ENCODE measurements at regions not wholly inside any gene's neighbourhood (a gene's known extent, or its start where the extent isn't known, plus 50 kb on each side); places are given as distances from the start of the nearest gene placed in this dataset.

DNA sequence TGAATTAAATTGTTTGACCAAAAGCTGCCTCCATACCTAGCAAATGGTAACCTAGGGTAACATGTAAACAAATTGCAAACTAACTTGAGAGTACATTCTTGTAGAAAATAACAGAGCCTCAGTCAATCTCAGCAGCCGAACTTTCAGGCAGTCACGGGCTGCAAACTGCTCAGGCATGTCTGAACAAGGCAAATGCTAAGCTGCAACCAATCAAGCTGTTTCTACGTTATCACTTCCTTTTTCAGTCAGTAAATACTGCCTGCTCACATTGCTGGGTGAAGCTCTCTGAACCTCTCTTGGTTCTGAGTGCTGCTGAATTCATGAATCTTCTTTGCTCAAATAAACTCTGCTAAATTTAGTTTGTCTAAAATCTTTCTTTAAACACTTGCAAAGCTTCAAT lies 1212.4 kb downstream of the SORCS1 start:
- Histone ChIP-seq H3K27me3 (ENCODE audit: control insufficient read depth, extremely low read depth, insufficient read depth, low read length) (no peaks in the 10 kb centered on the region), H3K4me1 (ENCODE audit: control insufficient read depth, extremely low read depth, insufficient read depth, low read length) (no peaks in the 10 kb centered on the region), H3K27ac (ENCODE audit: control insufficient read depth, insufficient read depth, low read length) (no peak overlapping the region), H3K9me1 (ENCODE audit: control insufficient read depth, extremely low read depth, insufficient read depth, low read length) (no peaks in the 10 kb centered on the region), H3K79me2 (ENCODE audit: control insufficient read depth, insufficient read depth, low read length) (no peaks in the 10 kb centered on the region), H3K36me3 (ENCODE audit: control insufficient read depth in 2 of 2, extremely low read depth in 1 of 2, insufficient read depth in 2 of 2, low read length in 2 of 2) (no peaks in the 10 kb centered on the region), H3K9me3 (ENCODE audit: control insufficient read depth, low read depth, low read length) (no peaks in the 10 kb centered on the region), H3K9ac (ENCODE audit: control insufficient read depth, extremely low read depth, insufficient read depth, low read length) (no peak overlapping the region), H3K4me2 (ENCODE audit: control insufficient read depth, extremely low read depth, insufficient read depth, low read depth, low read length) (no peak overlapping the region), H4K20me1 (ENCODE audit: control insufficient read depth, extremely low read depth, insufficient read depth, low read length) (no peaks in the 10 kb centered on the region), H3K4me3 (ENCODE audit: control insufficient read depth in 2 of 3, extremely low read depth in 1 of 3, insufficient read depth in 2 of 3, low read depth in 1 of 3, low read length in 3 of 3) (no peak overlapping the region), H2AFZ (ENCODE audit: control insufficient read depth, low read length) (no peak overlapping the region)
- no peak for DNase-seq (ENCODE audit: low read depth, low spot score)
- dilution Hi-C loops (cut with MboI; ENCODE audit: extremely low pct_ligation_motif_present, low sequenced_read_pairs) = no loop called here
- TF ChIP-seq EZH2 (IDR thresholded peaks at IDR 0.05; ENCODE audit: low read length) = no peak
- TF ChIP-seq, protein P1, sequence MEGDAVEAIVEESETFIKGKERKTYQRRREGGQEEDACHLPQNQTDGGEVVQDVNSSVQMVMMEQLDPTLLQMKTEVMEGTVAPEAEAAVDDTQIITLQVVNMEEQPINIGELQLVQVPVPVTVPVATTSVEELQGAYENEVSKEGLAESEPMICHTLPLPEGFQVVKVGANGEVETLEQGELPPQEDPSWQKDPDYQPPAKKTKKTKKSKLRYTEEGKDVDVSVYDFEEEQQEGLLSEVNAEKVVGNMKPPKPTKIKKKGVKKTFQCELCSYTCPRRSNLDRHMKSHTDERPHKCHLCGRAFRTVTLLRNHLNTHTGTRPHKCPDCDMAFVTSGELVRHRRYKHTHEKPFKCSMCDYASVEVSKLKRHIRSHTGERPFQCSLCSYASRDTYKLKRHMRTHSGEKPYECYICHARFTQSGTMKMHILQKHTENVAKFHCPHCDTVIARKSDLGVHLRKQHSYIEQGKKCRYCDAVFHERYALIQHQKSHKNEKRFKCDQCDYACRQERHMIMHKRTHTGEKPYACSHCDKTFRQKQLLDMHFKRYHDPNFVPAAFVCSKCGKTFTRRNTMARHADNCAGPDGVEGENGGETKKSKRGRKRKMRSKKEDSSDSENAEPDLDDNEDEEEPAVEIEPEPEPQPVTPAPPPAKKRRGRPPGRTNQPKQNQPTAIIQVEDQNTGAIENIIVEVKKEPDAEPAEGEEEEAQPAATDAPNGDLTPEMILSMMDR (optimal IDR thresholded peaks at IDR 0.05 in 1 of 3, IDR thresholded peaks at IDR 0.05 in 1 of 3, conservative IDR thresholded peaks at IDR 0.05 in 1 of 3; ENCODE audit: extremely low read depth in 1 of 3, insufficient read depth in 2 of 3, low read length in 3 of 3) = no peak
- no peak for FAIRE-seq

DNA sequence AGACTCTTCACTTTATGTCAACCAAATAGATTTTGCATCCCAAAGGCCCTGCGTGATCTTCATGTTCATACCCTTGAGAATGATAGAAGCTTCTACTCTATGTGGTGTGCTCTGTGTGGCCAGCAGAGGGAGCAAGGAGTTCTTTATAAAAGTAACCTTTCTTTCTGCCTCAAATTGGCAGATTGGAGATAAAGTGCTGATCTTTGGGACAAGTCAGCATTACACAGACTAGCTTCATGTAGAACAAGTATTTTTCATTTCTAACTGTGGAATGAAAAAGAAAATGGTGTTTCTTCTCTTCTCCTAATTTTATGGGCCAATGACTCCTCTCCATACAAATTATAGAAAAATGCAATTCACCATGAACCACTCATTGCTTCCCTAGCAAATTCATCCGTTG lies 1214.1 kb downstream of the SORCS1 start:
- no peak for TF ChIP-seq EZH2 (IDR thresholded peaks at IDR 0.05; ENCODE audit: low read length)
- TF ChIP-seq, protein P1 (optimal IDR thresholded peaks at IDR 0.05 in 1 of 3, IDR thresholded peaks at IDR 0.05 in 1 of 3, conservative IDR thresholded peaks at IDR 0.05 in 1 of 3; ENCODE audit: extremely low read depth in 1 of 3, insufficient read depth in 2 of 3, low read length in 3 of 3) = peak; percentile 41 to 65 (median 54)
- DNase-seq (ENCODE audit: low read depth, low spot score) = no peak
- Histone ChIP-seq H3K27me3 (ENCODE audit: control insufficient read depth, extremely low read depth, insufficient read depth, low read length) (no peaks in the 10 kb centered on the region), H3K9me3 (ENCODE audit: control insufficient read depth, low read depth, low read length) (no peaks in the 10 kb centered on the region), H3K4me1 (ENCODE audit: control insufficient read depth, extremely low read depth, insufficient read depth, low read length) (no peaks in the 10 kb centered on the region), H4K20me1 (ENCODE audit: control insufficient read depth, extremely low read depth, insufficient read depth, low read length) (no peaks in the 10 kb centered on the region), H3K9ac (ENCODE audit: control insufficient read depth, extremely low read depth, insufficient read depth, low read length) (no peak overlapping the region), H3K79me2 (ENCODE audit: control insufficient read depth, insufficient read depth, low read length) (no peaks in the 10 kb centered on the region), H2AFZ (ENCODE audit: control insufficient read depth, low read length) (no peak overlapping the region), H3K27ac (ENCODE audit: control insufficient read depth, insufficient read depth, low read length) (no peak overlapping the region), H3K9me1 (ENCODE audit: control insufficient read depth, extremely low read depth, insufficient read depth, low read length) (no peaks in the 10 kb centered on the region), H3K36me3 (ENCODE audit: control insufficient read depth in 2 of 2, extremely low read depth in 1 of 2, insufficient read depth in 2 of 2, low read length in 2 of 2) (no peaks in the 10 kb centered on the region), H3K4me2 (ENCODE audit: control insufficient read depth, extremely low read depth, insufficient read depth, low read depth, low read length) (no peak overlapping the region), H3K4me3 (ENCODE audit: control insufficient read depth in 2 of 3, extremely low read depth in 1 of 3, insufficient read depth in 2 of 3, low read depth in 1 of 3, low read length in 3 of 3) (no peak overlapping the region)
- no peak for FAIRE-seq
- dilution Hi-C loops (cut with MboI; ENCODE audit: extremely low pct_ligation_motif_present, low sequenced_read_pairs) = no loop called here

Measured in keratinocyte (primary cell).